ENCODE measurements at regions not wholly inside any gene's neighbourhood (a gene's known extent, or its start where the extent isn't known, plus 50 kb on each side); places are given as distances from the start of the nearest gene placed in this dataset.

- no peak for TF ChIP-seq POLR2AphosphoS5 (IDR thresholded peaks at IDR 0.05)
- TF ChIP-seq, protein P1, sequence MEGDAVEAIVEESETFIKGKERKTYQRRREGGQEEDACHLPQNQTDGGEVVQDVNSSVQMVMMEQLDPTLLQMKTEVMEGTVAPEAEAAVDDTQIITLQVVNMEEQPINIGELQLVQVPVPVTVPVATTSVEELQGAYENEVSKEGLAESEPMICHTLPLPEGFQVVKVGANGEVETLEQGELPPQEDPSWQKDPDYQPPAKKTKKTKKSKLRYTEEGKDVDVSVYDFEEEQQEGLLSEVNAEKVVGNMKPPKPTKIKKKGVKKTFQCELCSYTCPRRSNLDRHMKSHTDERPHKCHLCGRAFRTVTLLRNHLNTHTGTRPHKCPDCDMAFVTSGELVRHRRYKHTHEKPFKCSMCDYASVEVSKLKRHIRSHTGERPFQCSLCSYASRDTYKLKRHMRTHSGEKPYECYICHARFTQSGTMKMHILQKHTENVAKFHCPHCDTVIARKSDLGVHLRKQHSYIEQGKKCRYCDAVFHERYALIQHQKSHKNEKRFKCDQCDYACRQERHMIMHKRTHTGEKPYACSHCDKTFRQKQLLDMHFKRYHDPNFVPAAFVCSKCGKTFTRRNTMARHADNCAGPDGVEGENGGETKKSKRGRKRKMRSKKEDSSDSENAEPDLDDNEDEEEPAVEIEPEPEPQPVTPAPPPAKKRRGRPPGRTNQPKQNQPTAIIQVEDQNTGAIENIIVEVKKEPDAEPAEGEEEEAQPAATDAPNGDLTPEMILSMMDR (IDR thresholded peaks at IDR 0.05), result peak in 1 of 3 donors; percentile 32
Observed at GRCh38 chrX:136954930-136955329, 74.4 kb upstream of the RBMX start.
